SK-N-SH (cell line): ENCODE measurements at regions not wholly inside any gene's neighbourhood (a gene's known extent, or its start where the extent isn't known, plus 50 kb on each side); places are given as distances from the start of the nearest gene placed in this dataset.

ENCODE experiments used
- CTCF ChIA-PET: fragments of 300-600, 350-600 bp; formaldehyde crosslinking; extraction: SDS; loops from one replicate; lab custom pipeline; 2021; lab: Yijun Ruan, JAX
- POLR2A ChIA-PET: fragments of 350-600 bp; sonication (Branson Sonifier 250); formaldehyde crosslinking; extraction: SDS; loops from one replicate; lab custom pipeline; 2020; ENCODE audit warnings: antibody characterized with exemption, inconsistent platforms; lab: Yijun Ruan, JAX
- DNase-seq: peaks from one replicate; pipeline ENCODE4 v3.0.0; 2012
- H2AFZ ChIP-seq: fragments of 200-600 bp; sonication (generic); 2 replicates; pipeline ENCODE4 v1.8.1; 2016; ENCODE audit warnings: antibody characterized with exemption, mild to moderate bottlenecking, low read depth
- H3F3A ChIP-seq: fragments of 200-600 bp; sonication (generic); replicated peaks from 2 replicates; pipeline ENCODE3; 2016; ENCODE audit warnings: antibody characterized with exemption, mild to moderate bottlenecking; ENCODE audit not compliant: insufficient read depth
- H3K27ac ChIP-seq, 2 experiments: fragments of 200-500 bp in 1 of 2; fragments of 200-600 bp in 1 of 2; sonication (Bioruptor generic) in 1 of 2; sonication (generic), shearing (Covaris generic) in 1 of 2; 2 replicates each; pipeline versions ENCODE4 v1.5.1 to v1.6.1; 2014 to 2016; ENCODE audit warnings: low read depth in 2 of 2, inconsistent platforms in 1 of 2, low read length in 1 of 2, mild to moderate bottlenecking in 1 of 2, mixed read lengths in 1 of 2
- H3K27me3 ChIP-seq: fragments of 200-600 bp; sonication (generic), shearing (Covaris generic); 2 replicates; pipeline ENCODE4 v1.6.1; 2016; ENCODE audit warnings: mixed run types; ENCODE audit not compliant: insufficient read depth
- H3K36me3 ChIP-seq, 2 experiments: fragments of 200-500 bp in 1 of 2; fragments of 200-600 bp in 1 of 2; sonication (Bioruptor generic) in 1 of 2; sonication (generic) in 1 of 2; replicated peaks in 1 of 2; 2 replicates each; pipeline versions ENCODE3 to v1.5.1; 2014 to 2016; ENCODE audit warnings: low read length in 1 of 2, mild to moderate bottlenecking in 1 of 2; ENCODE audit not compliant: insufficient read depth in 2 of 2, control insufficient read depth in 1 of 2
- H3K4me1 ChIP-seq, 2 experiments: fragments of 200-500 bp in 1 of 2; fragments of 200-600 bp in 1 of 2; sonication (Bioruptor generic) in 1 of 2; sonication (generic), shearing (Covaris generic) in 1 of 2; 2 replicates each; pipeline versions ENCODE4 v1.5.1 to v1.6.1; 2014 to 2016; ENCODE audit warnings: low read depth in 1 of 2, low read length in 1 of 2, mixed run types in 1 of 2; ENCODE audit not compliant: insufficient read depth in 2 of 2, control insufficient read depth in 1 of 2
- H3K4me2 ChIP-seq: fragments of 200-600 bp; sonication (generic), shearing (Covaris generic); 2 replicates; pipeline ENCODE4 v1.6.1; 2017; ENCODE audit warnings: mixed run types
- H3K4me3 ChIP-seq, 2 experiments: fragments of 200-500 bp in 1 of 2; fragments of 200-600 bp in 1 of 2; sonication (Bioruptor generic) in 1 of 2; sonication (generic), shearing (Covaris generic) in 1 of 2; 2 replicates each; pipeline versions ENCODE4 v1.5.1 to v1.8.1; 2014 to 2016; ENCODE audit warnings: low read depth in 2 of 2, inconsistent platforms in 1 of 2, low read length in 1 of 2, mild to moderate bottlenecking in 1 of 2, mixed read lengths in 1 of 2, moderate library complexity in 1 of 2
- H3K79me2 ChIP-seq: fragments of 200-600 bp; sonication (generic); 2 replicates; pipeline ENCODE4 v1.8.1; 2017; ENCODE audit warnings: mild to moderate bottlenecking; ENCODE audit not compliant: insufficient read depth
- H3K9ac ChIP-seq: fragments of 200-600 bp; sonication (generic); 2 replicates; pipeline ENCODE4 v1.6.1; 2017; ENCODE audit warnings: mixed run types
- H3K9me2 ChIP-seq: fragments of 200-600 bp; sonication (generic); 2 replicates; pipeline ENCODE4 v1.6.1; 2017; ENCODE audit warnings: mixed run types
- H3K9me3 ChIP-seq: fragments of 200-600 bp; sonication (generic); 2 replicates; pipeline ENCODE4 v1.6.1; 2017; ENCODE audit warnings: mixed run types, mild to moderate bottlenecking, moderate library complexity
- H4K20me1 ChIP-seq: fragments of 200-600 bp; sonication (generic); 2 replicates; pipeline ENCODE4 v1.6.1; 2017; ENCODE audit warnings: mild to moderate bottlenecking, mixed run types; ENCODE audit not compliant: insufficient read depth
- CHD2 ChIP-seq: fragments of 150-350 bp; IDR thresholded peaks from 2 replicates; pipeline ENCODE4 v1.6.1; 2018; ENCODE audit warnings: low read length; ENCODE audit not compliant: partially characterized antibody
- CTCF ChIP-seq: fragments of 200-600 bp; sonication (generic); IDR thresholded peaks from 2 replicates; pipeline ENCODE4 v1.6.1; 2017; ENCODE audit warnings: antibody characterized with exemption, mild to moderate bottlenecking, moderate library complexity
- ELF1 ChIP-seq: IDR thresholded peaks from 2 replicates; pipeline ENCODE4 v1.4.0; 2012
- EP300 ChIP-seq, 2 experiments: IDR thresholded peaks; 2 replicates each; pipeline versions ENCODE4 v1.4.0 to v1.6.1; 2012; ENCODE audit warnings: borderline replicate concordance in 1 of 2, low read depth in 1 of 2, low read length in 1 of 2
- EZH2phosphoT487 ChIP-seq: fragments of 200-600 bp; sonication (generic); IDR thresholded peaks from 2 replicates; pipeline ENCODE4 v1.6.1; 2017; ENCODE audit warnings: low read depth, mixed run types, mild to moderate bottlenecking, antibody characterized with exemption, moderate library complexity, borderline replicate concordance
- FOXM1 ChIP-seq: IDR thresholded peaks from 2 replicates; pipeline ENCODE4 v1.4.0; 2012; ENCODE audit warnings: low read depth, mild to moderate bottlenecking
- JUND ChIP-seq: IDR thresholded peaks from 2 replicates; pipeline ENCODE4 v1.4.0; 2012
- MEF2A ChIP-seq: IDR thresholded peaks from 2 replicates; pipeline ENCODE4 v1.4.0; 2012; ENCODE audit warnings: low read depth, borderline replicate concordance
- MXI1 ChIP-seq: IDR thresholded peaks from 2 replicates; pipeline ENCODE4 v1.6.1; 2012; ENCODE audit warnings: mild to moderate bottlenecking, low read depth, low read length, improper control_type of control experiment
- NRF1 ChIP-seq: IDR thresholded peaks from 2 replicates; pipeline ENCODE4 v1.6.1; 2012; ENCODE audit warnings: low read depth, mild to moderate bottlenecking, low read length
- PBX3 ChIP-seq: IDR thresholded peaks from 2 replicates; pipeline ENCODE4; 2012
- POLR2AphosphoS5 ChIP-seq: IDR thresholded peaks from 2 replicates; pipeline ENCODE4 v1.6.1; 2012; ENCODE audit warnings: low read depth, low read length
- RFX5 ChIP-seq: IDR thresholded peaks from 2 replicates; pipeline ENCODE4 v1.6.1; 2012; ENCODE audit warnings: mild to moderate bottlenecking, improper control_type of control experiment, low read length
- RXRA ChIP-seq: IDR thresholded peaks from 2 replicates; pipeline ENCODE4 v1.4.0; 2012; ENCODE audit warnings: low read depth, mild to moderate bottlenecking, borderline replicate concordance
- SIN3A ChIP-seq: IDR thresholded peaks from 2 replicates; pipeline ENCODE4 v1.6.1; 2012; ENCODE audit warnings: low read depth, mild to moderate bottlenecking, low read length, moderate library complexity, borderline replicate concordance
- SMC3 ChIP-seq: IDR thresholded peaks from 2 replicates; pipeline ENCODE4 v1.6.1; 2012; ENCODE audit warnings: low read depth, low read length, improper control_type of control experiment
- TAF1 ChIP-seq: IDR thresholded peaks from 2 replicates; pipeline ENCODE4 v1.6.1; 2012; ENCODE audit warnings: low read depth, mild to moderate bottlenecking, low read length, moderate library complexity, borderline replicate concordance
- TCF12 ChIP-seq: IDR thresholded peaks from 2 replicates; pipeline ENCODE4 v1.4.0; 2012
- WGBS: methylation state at CpG from one replicate; pipeline ENCODE4 v1.1.6; 2017; ENCODE audit warnings: low lambda C conversion rate; 5-methylcytosine and 5-hydroxymethylcytosine counted together
- TF ChIP-seq, protein P1 (sequence below): fragments of 150-350 bp; IDR thresholded peaks from 2 replicates; pipeline ENCODE4 v1.6.1; 2017; ENCODE audit warnings: antibody characterized with exemption, low read length, low read depth, borderline replicate concordance

DNA sequence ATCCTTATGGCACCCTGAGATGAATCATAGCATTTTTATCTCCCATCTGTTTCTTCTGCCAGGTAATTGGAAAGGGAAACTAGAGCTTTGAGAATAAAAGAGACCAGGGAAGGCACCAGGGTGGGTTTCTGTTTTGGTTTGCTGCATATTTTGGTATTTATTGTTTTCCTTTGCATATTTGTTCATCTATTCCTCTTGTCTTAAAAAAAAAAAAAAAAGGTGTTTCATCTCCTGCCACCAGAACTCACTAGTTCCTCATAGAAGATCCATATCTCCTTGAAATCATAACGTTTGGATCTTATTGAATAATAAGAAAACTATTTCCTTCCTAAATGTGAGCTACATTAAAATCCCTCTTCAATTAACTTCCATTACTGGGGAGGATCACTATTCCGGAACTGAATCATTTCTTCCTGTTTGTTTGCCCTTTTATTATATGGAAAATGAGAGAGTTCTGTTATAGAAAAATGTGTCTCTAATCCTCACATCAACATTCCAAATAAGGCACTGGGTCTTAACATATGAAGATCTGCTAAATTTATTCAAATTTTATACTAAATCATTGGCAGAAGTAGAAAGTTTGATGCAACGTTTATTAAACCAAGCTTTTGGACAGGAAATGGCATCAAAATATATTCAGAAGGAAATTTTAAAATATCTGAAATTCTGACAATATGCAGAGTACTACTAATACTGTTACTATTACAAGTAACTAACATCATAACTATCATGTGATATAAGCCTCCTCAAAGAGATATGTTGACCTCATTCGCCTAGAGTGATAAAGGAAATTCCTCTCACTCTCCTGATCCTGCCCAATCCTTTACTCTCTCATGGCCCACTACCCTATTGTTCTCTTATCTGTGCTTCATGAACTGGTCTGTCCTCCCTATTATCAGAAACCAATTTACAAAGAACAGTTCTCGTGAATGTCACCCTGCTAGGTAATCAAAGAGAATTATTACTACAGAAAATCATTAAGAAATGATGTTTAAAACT is 229.4 kb upstream of the RSPO3 start:
- Histone ChIP-seq H3K9me3 (no peaks in the 10 kb centered on the region), H3K4me1 (peaks cover 0 to 20% of the 10 kb centered on the region in 2 experiments; a peak in 1 of 4 replicates), H3K27ac (no peak overlapping the region), H3K4me2 (no peak overlapping the region), H3K27me3 (no peaks in the 10 kb centered on the region), H3K4me3 (no peak overlapping the region), H3F3A (peaks cover 3% of the 10 kb centered on the region), H4K20me1 (no peaks in the 10 kb centered on the region), H3K79me2 (no peaks in the 10 kb centered on the region), H3K36me3 (no peaks in the 10 kb centered on the region), H3K9ac (no peak overlapping the region), H3K9me2 (no peaks in the 10 kb centered on the region), H2AFZ (peak overlapping the region; percentile 44; the same call in 1 of the 2 replicates)
- TF ChIP-seq ELF1 (no peak), TAF1 (no peak), PBX3 (no peak), FOXM1 (no peak), POLR2AphosphoS5 (no peak), SIN3A (no peak), CHD2 (no peak), EZH2phosphoT487 (no peak), MEF2A (no peak), JUND (no peak), SMC3 (no peak), RXRA (no peak), CTCF (no peak)
- 11% methylated on average over 5 of the region's 5 CpGs for WGBS
- DNase-seq, result no peak
- CTCF ChIA-PET, result no interaction called here
- POLR2A ChIA-PET, result no interaction called here

DNA sequence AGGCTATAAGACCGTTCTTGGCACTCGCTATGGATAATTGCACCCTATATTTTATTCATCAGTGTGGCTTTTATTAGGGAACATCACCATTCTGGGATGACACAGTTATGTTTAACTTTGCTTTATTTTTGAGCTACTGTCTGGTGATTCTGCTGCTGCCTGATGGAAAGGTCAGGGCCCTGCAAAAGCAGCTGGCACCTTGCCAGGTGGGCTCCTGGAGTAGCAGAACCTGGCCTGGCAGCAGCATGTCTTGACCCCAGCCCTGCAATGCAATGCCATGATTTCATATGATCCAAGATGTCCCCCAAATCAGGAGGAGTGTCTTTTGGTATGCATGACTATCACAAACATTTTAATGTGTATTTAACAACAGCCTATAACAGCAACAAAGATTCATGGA is 228.4 kb upstream of the RSPO3 start:
- CTCF ChIA-PET, result no interaction called here
- no peak for TF ChIP-seq ELF1
- no peak for TF ChIP-seq RFX5
- TF ChIP-seq TAF1, result no peak
- TF ChIP-seq SMC3, result no peak
- no peak for TF ChIP-seq MEF2A
- no peak for TF ChIP-seq JUND
- no peak for TF ChIP-seq MXI1
- TF ChIP-seq CHD2, result no peak
- TF ChIP-seq NRF1, result no peak
- no peak for TF ChIP-seq POLR2AphosphoS5
- no peak for TF ChIP-seq RXRA
- no peak for TF ChIP-seq EP300 (IDR thresholded peaks at IDR 0.05; ENCODE audit: borderline replicate concordance in 1 of 2, low read depth in 1 of 2, low read length in 1 of 2)
- no peak for TF ChIP-seq TCF12
- TF ChIP-seq, protein P1, sequence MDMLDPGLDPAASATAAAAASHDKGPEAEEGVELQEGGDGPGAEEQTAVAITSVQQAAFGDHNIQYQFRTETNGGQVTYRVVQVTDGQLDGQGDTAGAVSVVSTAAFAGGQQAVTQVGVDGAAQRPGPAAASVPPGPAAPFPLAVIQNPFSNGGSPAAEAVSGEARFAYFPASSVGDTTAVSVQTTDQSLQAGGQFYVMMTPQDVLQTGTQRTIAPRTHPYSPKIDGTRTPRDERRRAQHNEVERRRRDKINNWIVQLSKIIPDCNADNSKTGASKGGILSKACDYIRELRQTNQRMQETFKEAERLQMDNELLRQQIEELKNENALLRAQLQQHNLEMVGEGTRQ, result no peak
- TF ChIP-seq, all 33 proteins: peak for 0
- Histone ChIP-seq H3K27ac (no peak overlapping the region), H3K9me2 (no peaks in the 10 kb centered on the region), H3K9ac (no peak overlapping the region), H3K4me3 (no peak overlapping the region), H3K27me3 (no peaks in the 10 kb centered on the region), H3K4me1 (peaks cover 0 to 20% of the 10 kb centered on the region in 2 experiments; a peak in 1 of 4 replicates), H3K9me3 (no peaks in the 10 kb centered on the region), H3K36me3 (no peaks in the 10 kb centered on the region), H3K4me2 (no peak overlapping the region), H3K79me2 (no peaks in the 10 kb centered on the region), H3F3A (peaks cover 3% of the 10 kb centered on the region), H2AFZ (0 out of 2 replicates have a peak overlapping the region, but pooled peaks have one; percentile 43), H4K20me1 (no peaks in the 10 kb centered on the region)
- POLR2A ChIA-PET, result no interaction called here
- WGBS, result 24% methylated on average over 2 of the region's 2 CpGs
- peak; percentile 0 for DNase-seq
